ENCODE measurements at regions not wholly inside any gene's neighbourhood (a gene's known extent, or its start where the extent isn't known, plus 50 kb on each side); places are given as distances from the start of the nearest gene placed in this dataset.

DNA sequence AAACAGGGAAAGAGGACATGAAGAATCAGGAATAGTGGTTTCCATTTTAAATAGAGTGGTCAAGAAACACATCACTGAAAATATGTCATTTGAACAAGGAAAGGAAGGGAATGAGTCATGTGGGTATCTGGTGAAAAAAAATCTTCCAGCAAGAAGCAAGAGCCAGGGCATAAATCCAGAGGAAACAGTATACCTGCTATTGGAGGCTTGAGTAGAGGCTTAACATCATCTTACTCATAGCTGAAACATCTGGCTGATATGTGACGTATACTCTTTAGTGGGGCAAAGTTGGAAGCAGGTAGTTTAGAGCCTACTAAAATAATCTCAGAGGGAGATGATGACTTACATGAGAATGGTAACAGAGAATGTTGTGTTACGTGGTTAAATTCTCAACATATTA, 517.2 kb downstream of the CAAP1 start:
- H3K36me3 ChIP-seq (ENCODE audit: control insufficient read depth in 2 of 4, insufficient read depth in 4 of 4, low read length in 3 of 4), result no peaks in the 10 kb centered on the region
- H3K4me1 ChIP-seq (replicated peaks in 1 of 4; ENCODE audit: control insufficient read depth in 3 of 4, insufficient read depth in 4 of 4, low read length in 3 of 4), result no peaks in the 10 kb centered on the region
- no peak overlapping the region for H3K23ac ChIP-seq (ENCODE audit: insufficient read length)
- no peak overlapping the region for H2BK5ac ChIP-seq (ENCODE audit: low read depth, low read length)
- H3K79me1 ChIP-seq (ENCODE audit: low read depth, low read length), result no peaks in the 10 kb centered on the region
- H2AFZ ChIP-seq (ENCODE audit: low read length), result no peak overlapping the region
- DNase-seq (ENCODE audit: low read depth in 1 of 2, low spot score in 2 of 2) (no peak), FAIRE-seq (no peak)
- H3K4ac ChIP-seq (replicated peaks; ENCODE audit: insufficient read length, low read depth, low read length), result no peak overlapping the region
- H4K91ac ChIP-seq (replicated peaks; ENCODE audit: insufficient read length, low read length), result no peak overlapping the region
- WGBS, 2 experiments (ENCODE audit: extremely low coverage in 1 of 2, insufficient coverage in 1 of 2, insufficient read length in 1 of 2, insufficient replicate concordance in 2 of 2, low coverage in 1 of 2, low lambda C conversion rate in 2 of 2, missing lambda C conversion rate in 1 of 2), result 88% methylated on average over 2 of the region's 2 CpGs; no CpG with 5 or more reads in 1 of the 2 experiments
- no peak overlapping the region for H3K27ac ChIP-seq (ENCODE audit: low read depth, low read length)
- H3K9me3 ChIP-seq (ENCODE audit: insufficient read depth in 2 of 2, low read depth in 1 of 2, low read length in 1 of 2), result no peaks in the 10 kb centered on the region
- H2AK5ac ChIP-seq (ENCODE audit: low read depth, low read length), result no peak overlapping the region
- no peak overlapping the region for H4K8ac ChIP-seq (ENCODE audit: extremely low read depth, insufficient read depth, low read length)
- H2BK15ac ChIP-seq (ENCODE audit: low read length), result no peak overlapping the region
- H3K23me2 ChIP-seq (ENCODE audit: low read depth, low read length), result no peaks in the 10 kb centered on the region; the same call in 1 of the 2 replicates
- no peaks in the 10 kb centered on the region for H3K79me2 ChIP-seq (ENCODE audit: control insufficient read depth in 1 of 2, insufficient read depth in 2 of 2, low read length in 2 of 2)
- no peak overlapping the region for H3K56ac ChIP-seq (replicated peaks; ENCODE audit: insufficient read length, low read depth, low read length)
- no peak overlapping the region for H3K9ac ChIP-seq (replicated peaks in 1 of 4; ENCODE audit: extremely low read depth in 1 of 4, low read depth in 3 of 4, low read length in 3 of 4)
- no peak overlapping the region for H4K5ac ChIP-seq (ENCODE audit: insufficient read length, low read depth, low read length)
- no peak overlapping the region for H2BK20ac ChIP-seq (ENCODE audit: low read length)
- H3K27me3 ChIP-seq (replicated peaks in 1 of 4; ENCODE audit: control insufficient read depth in 3 of 4, extremely low read depth in 1 of 4, insufficient read depth in 3 of 4, low read length in 3 of 4), result no peaks in the 10 kb centered on the region
- ChIA-PET CTCF (ENCODE audit: partially characterized antibody) (no interaction called here), POLR2A (ENCODE audit: partially characterized antibody) (no interaction called here)
- H2BK12ac ChIP-seq (ENCODE audit: low read depth, low read length), result no peak overlapping the region
- H2BK120ac ChIP-seq (replicated peaks; ENCODE audit: low read depth, low read length), result no peak overlapping the region
- H3K4me2 ChIP-seq (ENCODE audit: insufficient read depth in 1 of 2, low read depth in 2 of 2, low read length in 2 of 2), result no peak overlapping the region
- no peaks in the 10 kb centered on the region for H4K20me1 ChIP-seq (replicated peaks in 1 of 2; ENCODE audit: control insufficient read depth in 1 of 2, insufficient read depth in 2 of 2, low read length in 2 of 2)
- no peak overlapping the region for H3K18ac ChIP-seq (ENCODE audit: extremely low read depth, low read length)
- H3K4me3 ChIP-seq (ENCODE audit: extremely low read depth in 1 of 4, insufficient read depth in 2 of 4, low read depth in 3 of 4, low read length in 4 of 4), result no peak overlapping the region
- H3K14ac ChIP-seq (ENCODE audit: insufficient read length), result no peak overlapping the region
- TF ChIP-seq ZNF274 (IDR thresholded peaks at IDR 0.05; ENCODE audit: borderline replicate concordance, extremely low read depth, low read length) (no peak), POLR2A (IDR thresholded peaks at IDR 0.05; ENCODE audit: control extremely low read depth in 1 of 2, low read depth in 2 of 2, low read length in 2 of 2) (no peak), SUZ12 (IDR thresholded peaks at IDR 0.05; ENCODE audit: low read length) (no peak), GABPA (IDR thresholded peaks at IDR 0.05; ENCODE audit: borderline replicate concordance, insufficient read depth, low read length) (no peak), MAFK (IDR thresholded peaks at IDR 0.05; ENCODE audit: low read depth, low read length) (no peak), POLR2AphosphoS5 (IDR thresholded peaks at IDR 0.05; ENCODE audit: low read depth, low read length) (no peak), FOSL1 (IDR thresholded peaks at IDR 0.05; ENCODE audit: insufficient read depth, low read depth, low read length) (no peak), CTBP2 (IDR thresholded peaks at IDR 0.05; ENCODE audit: borderline replicate concordance, insufficient read depth, insufficient read length, low read length) (no peak), EZH2 (IDR thresholded peaks at IDR 0.05; ENCODE audit: low read depth, low read length, severe bottlenecking) (no peak)
- TF ChIP-seq, protein P1, sequence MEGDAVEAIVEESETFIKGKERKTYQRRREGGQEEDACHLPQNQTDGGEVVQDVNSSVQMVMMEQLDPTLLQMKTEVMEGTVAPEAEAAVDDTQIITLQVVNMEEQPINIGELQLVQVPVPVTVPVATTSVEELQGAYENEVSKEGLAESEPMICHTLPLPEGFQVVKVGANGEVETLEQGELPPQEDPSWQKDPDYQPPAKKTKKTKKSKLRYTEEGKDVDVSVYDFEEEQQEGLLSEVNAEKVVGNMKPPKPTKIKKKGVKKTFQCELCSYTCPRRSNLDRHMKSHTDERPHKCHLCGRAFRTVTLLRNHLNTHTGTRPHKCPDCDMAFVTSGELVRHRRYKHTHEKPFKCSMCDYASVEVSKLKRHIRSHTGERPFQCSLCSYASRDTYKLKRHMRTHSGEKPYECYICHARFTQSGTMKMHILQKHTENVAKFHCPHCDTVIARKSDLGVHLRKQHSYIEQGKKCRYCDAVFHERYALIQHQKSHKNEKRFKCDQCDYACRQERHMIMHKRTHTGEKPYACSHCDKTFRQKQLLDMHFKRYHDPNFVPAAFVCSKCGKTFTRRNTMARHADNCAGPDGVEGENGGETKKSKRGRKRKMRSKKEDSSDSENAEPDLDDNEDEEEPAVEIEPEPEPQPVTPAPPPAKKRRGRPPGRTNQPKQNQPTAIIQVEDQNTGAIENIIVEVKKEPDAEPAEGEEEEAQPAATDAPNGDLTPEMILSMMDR (IDR thresholded peaks at IDR 0.05; ENCODE audit: control extremely low read depth in 1 of 3, insufficient read depth in 1 of 3, low read depth in 1 of 3, low read length in 3 of 3), result no peak
- TF ChIP-seq, protein P2, sequence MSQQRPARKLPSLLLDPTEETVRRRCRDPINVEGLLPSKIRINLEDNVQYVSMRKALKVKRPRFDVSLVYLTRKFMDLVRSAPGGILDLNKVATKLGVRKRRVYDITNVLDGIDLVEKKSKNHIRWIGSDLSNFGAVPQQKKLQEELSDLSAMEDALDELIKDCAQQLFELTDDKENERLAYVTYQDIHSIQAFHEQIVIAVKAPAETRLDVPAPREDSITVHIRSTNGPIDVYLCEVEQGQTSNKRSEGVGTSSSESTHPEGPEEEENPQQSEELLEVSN (IDR thresholded peaks at IDR 0.05), result no peak
